Muscle of back (tissue), 3 donors: ENCODE measurements at regions not wholly inside any gene's neighbourhood (a gene's known extent, or its start where the extent isn't known, plus 50 kb on each side); places are given as distances from the start of the nearest gene placed in this dataset.
"Not testable (repeated sequence)": the region's sequence is repeated elsewhere in the genome, so short reads cannot be mapped to it uniquely, and the experiment has no call there.

Experiments used
- DNase-seq, 3 donors: peaks; one replicate each; pipeline versions ENCODE4 v3.0.0 to v3.0.0-alpha.2; 2013

DNA sequence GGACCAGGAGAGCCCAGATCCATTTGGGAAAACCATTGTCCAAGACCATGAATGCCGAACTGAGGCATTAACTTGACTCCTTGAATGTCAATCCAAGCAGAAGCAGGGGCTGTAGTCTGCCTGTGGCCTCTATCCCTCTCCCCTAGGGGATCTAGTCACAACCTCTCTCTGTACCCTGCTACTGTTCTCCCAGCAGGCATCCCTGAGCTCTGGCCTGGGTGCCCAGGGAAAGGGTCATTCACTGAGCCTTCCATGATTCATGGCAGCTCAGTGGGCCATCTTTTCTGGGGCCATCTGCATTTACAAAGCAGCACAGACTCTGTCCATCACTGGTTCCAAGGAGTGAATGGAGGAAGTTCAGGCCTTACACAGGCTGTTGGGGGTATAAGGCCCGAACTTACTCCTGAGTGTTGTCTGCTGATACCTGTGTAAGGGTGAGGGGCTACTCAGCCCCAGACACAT lies 151.8 kb downstream of the ZFP36L2 start:
- DNase-seq = no peak

DNA sequence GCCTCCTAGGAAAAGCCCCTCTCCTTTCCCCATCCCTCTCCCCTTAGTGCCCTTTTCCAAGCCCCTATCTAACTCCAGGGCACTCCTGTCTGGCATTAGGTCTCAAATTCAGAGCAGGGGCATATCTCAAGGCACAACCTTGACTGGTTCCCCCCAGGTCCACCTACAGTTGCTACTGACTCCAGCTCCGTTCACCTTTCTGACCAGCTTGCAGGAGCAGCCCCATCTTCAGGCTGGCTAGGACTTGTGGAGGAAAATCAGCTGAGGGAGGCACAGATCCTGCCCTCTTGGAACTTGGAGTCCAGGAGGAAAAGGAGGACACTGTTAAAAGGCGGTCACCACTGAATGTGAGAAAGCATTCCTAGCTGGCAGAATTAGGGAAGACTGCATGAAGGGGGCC lies 152.4 kb downstream of the ZFP36L2 start:
- DNase-seq = no peak

DNA sequence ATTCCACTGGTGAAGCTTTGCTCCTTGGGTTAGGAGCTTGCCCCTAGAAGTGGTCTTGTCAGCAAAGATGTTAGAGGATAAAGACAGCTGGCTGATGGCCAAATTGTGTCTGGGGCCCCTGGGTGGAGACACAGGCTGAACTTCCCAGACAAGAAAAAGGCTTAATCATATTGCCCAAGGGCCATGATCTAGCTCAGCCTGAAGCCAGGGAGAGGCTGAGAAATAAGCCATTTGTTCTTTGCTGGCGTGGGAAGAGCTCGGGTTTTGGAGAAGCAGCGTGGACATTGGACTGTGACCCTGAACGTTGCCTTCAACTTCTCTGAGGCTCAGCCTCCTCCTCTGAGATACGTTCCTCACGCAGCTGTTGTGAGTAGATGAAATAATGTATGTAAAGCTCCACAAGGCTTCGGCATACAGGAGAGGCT lies 153.0 kb downstream of the ZFP36L2 start:
- peak; percentile 69 to 92 (median 78) for DNase-seq

DNA sequence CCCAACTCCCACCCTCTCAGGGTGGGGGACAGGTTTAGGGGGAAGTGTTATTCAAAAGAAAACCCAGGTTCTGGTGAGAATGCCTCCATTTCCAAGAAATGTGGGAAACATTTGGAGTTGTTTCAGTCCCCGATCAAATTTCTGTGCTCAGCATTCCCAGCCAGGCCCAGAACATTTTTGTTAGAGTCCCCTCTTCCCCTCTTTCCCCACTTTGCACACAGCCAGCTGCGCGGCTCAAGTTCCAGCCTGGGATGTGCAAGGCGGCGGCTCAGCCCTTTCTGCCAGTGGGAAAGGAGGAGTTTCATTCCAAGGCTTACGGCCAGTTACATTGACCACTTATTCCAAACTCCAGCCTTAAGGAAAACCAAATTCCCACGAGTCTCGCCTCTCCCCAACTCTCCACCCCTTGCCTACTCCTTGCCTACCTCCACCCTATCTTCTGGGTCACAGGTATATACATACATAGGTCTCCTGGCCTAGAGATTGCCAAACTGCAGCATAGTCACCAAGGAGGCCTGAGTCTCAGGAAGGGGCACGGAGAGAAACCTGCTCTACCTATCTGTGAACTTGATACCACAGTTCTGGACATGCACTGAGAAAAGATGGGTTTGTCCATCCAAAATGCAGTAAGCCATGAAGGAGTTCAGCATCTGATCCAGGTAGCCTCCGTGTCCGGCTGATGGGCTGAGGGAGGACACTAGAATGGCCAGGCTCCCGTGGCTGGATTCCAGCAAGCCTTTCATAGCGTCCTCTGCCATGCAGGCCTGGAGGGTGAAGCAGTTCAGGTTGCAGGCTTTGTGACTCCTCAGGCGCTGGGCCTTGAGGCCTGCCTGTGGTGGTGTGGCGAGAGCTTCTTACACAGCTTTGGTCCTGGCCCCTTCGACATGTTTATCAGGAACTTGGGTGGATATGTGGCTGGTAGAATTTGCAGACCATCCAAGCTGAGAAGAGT lies 154.5 kb downstream of the ZFP36L2 start:
- DNase-seq = peak in 2 of 3 donors; percentile 83 to 91

DNA sequence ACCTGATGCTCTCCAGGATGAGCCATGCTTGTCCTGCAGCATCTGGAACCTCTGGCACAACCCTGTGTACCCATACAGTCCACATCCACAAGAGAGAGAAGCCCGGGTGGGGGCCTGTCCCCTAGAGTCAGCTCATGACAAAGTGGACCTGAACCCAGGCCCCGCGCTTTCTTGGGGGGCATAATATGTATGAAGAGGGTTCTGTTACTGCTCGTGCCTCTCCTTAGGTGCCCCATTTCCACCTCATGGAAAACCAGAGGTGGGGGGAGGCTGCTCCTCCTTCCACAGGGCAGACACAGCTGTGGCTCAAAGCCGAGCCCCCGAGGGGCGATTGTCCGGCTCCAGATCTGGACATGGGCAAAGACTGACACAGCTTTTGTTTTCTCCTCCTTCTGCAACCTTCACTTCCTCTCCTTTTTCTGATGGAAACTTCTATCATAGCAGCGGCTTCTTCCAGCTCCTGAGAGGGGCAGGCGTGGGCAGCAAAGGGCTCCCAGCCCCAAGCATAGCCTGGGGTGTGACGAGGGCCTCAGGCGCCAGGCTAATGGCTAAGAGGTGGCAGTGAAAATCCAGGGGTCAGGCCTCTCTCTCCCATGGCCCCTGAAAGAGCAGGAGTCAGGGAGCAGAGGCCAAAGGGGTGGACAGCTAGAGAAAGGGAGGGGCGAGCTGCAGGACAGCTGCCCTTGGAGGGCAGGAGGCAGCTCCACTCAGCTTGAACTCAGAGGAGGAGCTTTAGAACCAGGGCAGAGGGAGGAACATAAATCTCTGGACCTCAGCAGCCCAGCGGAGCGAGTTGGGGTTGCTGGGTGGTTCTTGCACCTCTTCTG lies 155.5 kb downstream of the ZFP36L2 start:
- DNase-seq = peak in 1 of 3 donors; percentile 87

DNA sequence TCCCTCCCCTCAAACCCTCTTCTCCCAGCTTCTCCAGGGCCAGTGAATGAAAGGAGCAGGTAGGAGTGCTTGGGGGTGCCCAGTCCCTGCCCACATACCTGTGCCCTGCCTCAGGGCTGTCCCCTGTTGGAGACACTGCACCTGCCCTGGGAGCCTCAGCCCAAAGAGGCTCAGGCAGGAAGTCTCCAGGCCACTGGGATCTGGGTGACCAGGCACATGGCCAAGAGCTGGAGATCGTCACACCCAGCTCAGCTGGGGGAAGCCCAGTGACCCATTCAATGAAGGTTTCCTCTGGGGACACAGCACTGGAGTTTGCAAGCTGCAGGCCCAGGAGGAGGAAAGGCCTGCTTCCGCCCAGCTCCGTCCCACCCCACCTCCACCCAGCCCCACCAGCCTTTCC lies 156.4 kb downstream of the ZFP36L2 start:
- peak in 1 of 3 donors; percentile 50 for DNase-seq

DNA sequence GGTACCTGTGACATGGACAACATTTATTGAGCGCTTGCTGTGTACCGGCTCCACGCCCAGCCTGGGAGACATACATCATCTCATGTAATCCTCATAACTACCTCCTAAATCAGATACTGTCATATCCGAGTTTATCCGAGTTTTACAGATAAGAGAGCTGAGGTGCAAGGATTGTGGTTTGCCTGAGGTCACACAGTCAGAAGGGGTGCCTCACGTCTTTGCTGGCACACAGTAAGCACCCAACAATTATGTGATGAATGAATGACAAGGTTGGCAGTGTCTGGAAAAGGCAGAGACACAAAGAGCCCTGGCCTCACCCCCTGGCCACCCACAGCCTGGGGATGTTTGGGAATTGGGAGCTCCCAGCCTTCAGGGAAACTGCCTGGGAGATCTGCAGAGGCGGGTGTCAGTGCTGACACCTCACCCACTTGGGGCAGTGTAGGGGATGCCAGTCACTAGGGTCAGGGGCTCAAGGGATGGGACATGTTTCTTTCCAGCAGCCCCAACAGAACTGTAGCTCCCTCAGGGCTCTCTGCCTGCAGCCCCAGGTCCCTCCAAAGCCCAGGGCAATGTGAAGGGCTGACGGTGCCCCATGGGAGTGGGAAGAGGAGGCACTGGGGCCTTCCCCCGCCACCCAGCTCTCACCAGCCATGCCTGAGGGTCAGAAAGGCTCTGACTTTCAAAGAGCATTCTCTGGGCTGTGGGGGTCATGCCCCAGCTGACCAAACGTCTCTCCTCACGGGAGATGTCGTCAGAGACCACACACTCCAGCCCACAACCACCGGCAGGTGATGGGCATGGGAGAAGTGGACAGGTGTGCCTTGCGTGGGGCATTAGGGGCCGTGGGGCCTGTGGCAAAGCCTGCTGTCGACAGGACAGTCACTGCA lies 157.5 kb downstream of the ZFP36L2 start:
- DNase-seq = no peak

DNA sequence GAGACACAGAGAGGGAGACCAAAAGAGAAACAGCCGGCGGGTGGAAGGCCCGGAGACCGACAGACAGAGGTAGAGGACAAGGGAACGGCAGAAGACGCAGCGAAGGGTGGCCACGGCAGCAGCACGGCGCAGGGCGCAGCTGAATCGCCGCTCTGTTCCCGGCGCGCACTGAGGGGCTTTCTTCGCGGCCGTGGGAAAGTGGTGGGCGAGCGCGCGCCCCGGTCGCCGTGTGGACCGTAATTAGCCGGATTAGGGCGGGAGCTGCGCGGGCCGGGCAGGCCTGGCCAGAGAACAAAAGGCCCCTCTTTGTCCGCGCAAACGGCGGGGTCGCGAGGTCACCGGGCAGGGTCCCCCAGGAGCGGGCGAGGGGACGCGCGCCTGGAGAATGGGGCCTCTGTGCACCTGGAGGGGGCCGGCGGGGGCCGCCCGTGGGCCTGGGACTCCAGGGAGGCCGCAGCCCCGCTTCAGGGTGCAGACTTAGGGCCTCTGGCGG lies 158.3 kb downstream of the ZFP36L2 start:
- DNase-seq = peak in 1 of 3 donors; percentile 53

DNA sequence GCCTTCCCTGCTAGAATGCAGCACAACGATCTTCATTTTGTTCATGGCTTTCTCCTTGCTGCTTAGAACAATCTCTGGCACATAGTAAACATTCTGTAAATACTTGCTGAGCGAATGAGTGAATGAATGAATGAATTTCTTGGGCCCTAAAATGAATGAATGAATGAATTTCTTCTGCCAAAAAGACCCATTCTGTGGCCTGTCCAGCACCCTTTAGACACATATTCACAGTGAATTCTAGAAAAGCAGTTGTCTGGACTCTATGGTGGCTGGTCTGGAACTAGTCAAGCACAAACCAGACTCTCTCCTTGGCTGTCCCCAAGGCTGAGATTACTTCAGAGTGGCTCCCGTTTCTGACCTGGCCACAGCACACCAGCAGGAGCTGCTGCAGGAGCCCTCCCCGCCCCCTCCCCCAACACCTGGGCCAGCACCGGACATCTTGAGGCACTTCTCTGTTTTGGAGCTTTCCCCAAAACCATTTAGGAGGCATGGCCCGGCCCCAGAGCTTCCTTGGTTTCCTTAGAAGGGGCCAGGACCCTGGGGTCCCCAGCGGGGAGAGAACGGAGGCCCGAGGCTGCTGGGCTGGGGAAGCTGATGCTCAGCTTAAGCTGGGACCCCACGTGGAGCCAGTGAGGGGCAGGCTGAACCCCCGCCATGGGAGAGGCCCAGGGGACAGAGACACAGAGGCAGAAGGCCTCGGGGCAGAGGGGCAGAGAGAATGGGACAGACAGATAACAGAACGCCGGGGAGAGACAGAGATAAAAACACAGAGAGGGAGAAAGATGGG lies 159.0 kb downstream of the ZFP36L2 start:
- no peak for DNase-seq

DNA sequence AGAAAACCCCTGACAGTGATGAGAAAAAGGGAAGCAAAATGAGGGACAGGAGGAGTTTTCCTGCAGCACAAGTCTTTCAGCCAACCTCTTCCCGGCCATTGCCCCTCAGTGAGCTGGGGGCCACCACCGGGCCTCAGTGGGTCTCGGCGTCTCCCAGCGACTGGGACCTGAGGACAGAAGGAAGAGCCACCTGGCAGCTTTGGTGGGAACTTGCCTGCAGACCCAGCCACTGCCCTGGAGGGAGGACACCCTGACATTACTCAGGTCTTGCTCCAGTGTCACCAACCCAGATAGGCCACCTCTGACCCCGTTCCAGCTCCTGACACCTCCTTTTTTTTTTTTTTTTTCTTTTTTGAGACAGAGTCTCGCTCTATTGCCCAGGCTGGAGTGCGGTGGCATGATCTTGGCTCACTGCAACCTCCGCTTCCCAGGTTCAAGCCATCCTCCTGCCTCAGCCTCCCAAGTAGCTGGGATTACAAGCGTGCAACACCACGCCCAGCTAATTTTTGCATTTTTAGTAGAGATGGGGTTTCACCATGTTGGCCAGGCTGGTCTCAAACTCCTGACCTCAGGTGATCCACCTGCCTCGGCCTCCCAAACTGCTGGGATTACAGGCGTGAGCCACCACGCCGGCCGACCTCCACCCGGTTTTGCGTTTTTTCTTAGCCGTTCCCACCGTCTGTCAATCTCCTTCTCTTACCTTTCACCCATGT lies 159.7 kb downstream of the ZFP36L2 start:
- DNase-seq = not testable (repeated sequence)

DNA sequence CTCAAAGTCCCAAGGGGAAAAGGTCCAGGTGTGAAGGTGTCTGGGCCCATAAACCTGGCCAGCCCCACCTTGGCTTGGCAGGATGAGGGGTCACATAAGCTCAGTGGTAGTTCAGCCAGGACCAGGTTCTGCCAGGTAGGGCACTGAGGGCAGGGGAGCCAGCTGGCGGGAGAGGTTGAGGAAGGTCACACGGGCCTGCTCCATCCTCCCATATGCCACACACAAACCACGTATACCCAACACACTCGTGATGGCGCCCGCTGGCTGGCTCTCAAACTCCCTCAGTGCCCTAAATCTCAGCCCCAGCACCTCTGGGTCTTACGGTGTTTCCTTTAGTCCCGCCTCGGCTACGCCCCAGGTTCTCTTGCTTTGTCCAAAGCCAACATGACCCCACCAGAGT lies 160.5 kb downstream of the ZFP36L2 start:
- DNase-seq = no peak

DNA sequence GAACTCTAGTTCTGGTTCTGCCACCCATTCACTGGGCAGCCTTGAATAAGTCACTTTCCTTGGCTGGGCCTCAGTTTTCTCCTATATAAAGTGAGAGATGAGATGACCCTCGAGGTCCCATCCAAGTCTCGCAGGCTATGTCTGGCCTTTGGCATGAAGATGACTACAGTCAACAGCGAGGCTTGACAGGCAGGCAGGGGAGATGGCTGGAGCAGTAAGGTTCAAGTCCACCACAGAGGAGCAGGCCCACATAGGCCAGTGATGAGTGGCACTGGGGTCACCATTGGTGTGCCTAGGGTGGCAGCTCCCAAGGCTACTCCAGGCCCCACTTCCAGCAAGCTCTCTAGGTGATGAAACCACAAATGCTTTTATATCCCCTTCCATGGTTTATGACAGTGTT lies 161.4 kb downstream of the ZFP36L2 start:
- no peak for DNase-seq

DNA sequence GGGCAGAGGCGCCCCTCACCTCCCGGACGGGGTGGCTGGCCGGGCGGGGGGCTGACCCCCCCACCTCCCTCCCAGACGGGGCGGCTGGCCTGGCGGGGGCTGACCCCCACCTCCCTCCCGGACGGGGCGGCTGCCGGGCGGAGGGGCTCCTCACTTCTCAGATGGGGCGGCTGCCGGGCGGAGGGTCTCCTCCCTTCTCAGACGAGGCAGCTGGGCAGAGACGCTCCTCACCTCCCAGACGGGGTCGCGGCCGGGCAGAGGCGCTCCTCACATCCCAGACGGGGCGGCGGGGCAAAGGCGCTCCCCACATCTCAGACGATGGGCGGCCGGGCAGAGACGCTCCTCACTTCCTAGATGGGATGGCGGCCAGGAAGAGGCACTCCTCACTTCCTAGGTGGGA lies 163.3 kb downstream of the ZFP36L2 start:
- not testable (repeated sequence) for DNase-seq

DNA sequence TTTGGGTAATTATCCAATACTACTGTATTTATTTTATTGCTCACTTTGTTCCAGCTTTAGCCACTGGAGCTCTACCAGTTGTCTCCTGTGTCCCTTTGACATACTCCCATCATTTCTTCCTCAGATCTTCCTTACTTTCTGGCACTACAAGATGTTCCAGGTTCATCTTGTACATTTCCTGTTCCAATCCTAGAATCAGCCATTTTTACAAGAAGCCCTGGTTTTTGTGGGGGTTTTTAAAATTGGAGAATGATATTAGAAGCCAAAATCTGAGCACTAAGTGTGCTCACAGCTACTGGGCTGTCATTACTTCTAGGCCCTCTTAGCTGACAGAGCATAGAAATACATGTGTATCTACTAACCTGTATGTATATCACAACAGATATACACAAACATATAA lies 164.3 kb downstream of the ZFP36L2 start:
- DNase-seq = no peak

DNA sequence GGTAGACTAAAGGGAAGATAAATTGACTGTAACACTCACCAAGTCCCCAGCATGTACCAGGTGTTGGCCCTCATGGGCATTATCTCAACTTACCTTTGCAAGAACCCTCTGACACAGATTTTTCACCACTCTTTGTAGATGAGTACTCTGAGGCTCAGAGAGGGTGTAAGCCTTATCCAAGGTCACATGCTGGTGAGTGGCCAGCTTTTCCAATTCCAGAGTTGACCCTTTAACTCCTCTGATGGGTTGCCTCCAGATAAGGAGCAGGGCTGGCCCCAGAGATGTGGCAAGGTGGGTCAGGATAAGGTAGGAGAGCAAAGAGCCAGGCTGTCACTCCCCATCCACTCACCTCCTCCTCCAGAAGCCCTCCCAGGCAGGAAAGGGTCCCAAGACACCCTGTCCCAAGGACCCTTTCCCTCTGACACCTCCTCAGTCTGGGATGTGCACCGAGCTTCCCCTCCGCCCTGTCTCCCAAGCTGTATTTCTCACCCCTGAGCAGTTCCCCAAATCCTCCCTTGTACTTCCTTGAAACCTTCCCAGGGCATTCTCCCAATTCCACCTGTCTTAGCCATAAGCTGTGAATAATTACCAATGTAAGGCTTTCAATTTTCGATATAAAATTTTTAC lies 165.9 kb downstream of the ZFP36L2 start:
- DNase-seq = no peak

DNA sequence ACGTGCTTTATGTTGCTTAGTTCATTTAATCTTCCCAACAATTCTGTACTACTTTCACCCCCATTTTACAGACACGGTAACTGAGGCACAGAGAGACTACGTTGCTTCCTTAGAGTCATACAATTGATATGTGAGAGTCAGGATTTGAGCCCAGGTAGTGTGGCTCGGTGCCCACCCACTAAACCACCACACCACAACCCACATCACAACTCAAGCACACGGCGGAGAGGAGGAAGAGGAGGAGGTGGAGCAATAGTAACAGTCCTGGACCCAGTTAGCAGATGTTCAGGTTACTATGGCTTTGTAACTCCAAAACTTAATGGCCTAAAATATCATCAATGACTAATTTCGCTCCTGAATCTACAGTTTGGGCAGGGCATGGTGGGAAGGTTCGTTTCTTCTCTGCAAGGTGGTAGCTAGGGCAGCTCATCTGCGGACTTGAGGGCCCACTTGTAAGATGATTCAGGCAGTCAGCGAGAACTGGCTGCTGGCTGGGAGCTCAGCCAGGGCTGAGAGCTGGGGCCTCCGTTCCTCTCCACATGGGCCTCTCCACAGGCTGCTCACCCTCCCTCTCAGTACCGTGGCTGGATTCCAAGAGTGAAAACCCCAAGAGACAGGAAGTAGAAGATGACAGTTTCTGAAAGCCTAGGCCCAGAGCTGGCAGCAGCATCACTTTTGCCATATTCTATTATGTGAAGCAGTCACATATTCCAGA lies 167.1 kb downstream of the ZFP36L2 start:
- DNase-seq = peak; percentile 86 to 95 (median 94)

DNA sequence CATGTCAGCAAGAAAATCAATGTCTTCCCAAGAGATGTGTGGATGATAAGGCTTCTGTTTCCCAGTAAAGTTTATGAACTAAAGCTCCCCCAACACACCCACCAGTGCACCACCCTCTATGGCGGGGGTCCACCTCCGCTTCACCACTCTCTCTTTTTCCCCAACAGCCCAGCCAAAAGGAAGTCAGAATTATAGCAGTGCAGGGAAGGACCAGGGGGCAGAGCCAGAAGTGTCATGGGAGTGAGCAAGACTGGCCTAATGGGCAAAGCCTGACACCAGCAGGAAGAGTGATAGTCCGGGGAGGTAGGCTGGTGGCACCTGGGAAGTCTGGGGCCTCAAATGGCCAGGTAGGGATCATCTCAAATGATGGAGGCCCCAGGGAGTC lies 167.7 kb downstream of the ZFP36L2 start:
- peak in 1 of 3 donors; percentile 57 for DNase-seq
